Keratinocyte (primary cell): ENCODE measurements at regions not wholly inside any gene's neighbourhood (a gene's known extent, or its start where the extent isn't known, plus 50 kb on each side); places are given as distances from the start of the nearest gene placed in this dataset.

Source experiments
- DNase-seq: peaks from one replicate; pipeline ENCODE4 v3.0.0-alpha.2; 2011; ENCODE audit warnings: low read depth, missing footprints, low spot score
- FAIRE-seq: peaks from 2 replicates; lab custom pipeline; 2011; peaks lifted over from hg19 to GRCh38; lab: Jason Lieb, UNC
- H2AFZ ChIP-seq: 2 replicates; pipeline ENCODE4 v1.6.0; 2012; ENCODE audit warnings: low read length, control low read depth, inconsistent platforms; ENCODE audit not compliant: control insufficient read depth
- H3K27ac ChIP-seq: 2 replicates; pipeline ENCODE4 v1.5.1; 2011; ENCODE audit warnings: low read length; ENCODE audit not compliant: control insufficient read depth, insufficient read depth
- H3K27me3 ChIP-seq: 3 replicates; pipeline ENCODE4 v1.6.0; 2011; ENCODE audit warnings: low read length; ENCODE audit not compliant: control insufficient read depth, insufficient read depth; ENCODE audit errors: extremely low read depth
- H3K36me3 ChIP-seq, 2 experiments: 2 replicates in 1 of 2; 3 replicates in 1 of 2; pipeline ENCODE4 v1.5.1; 2011; ENCODE audit warnings: low read length in 2 of 2, mild to moderate bottlenecking in 1 of 2; ENCODE audit not compliant: control insufficient read depth in 2 of 2, insufficient read depth in 2 of 2; ENCODE audit errors: extremely low read depth in 1 of 2
- H3K4me1 ChIP-seq: 3 replicates; pipeline ENCODE4 v1.5.1; 2011; ENCODE audit warnings: low read length; ENCODE audit not compliant: control insufficient read depth, insufficient read depth; ENCODE audit errors: extremely low read depth
- H3K4me2 ChIP-seq: 3 replicates; pipeline ENCODE4 v1.6.0; 2011; ENCODE audit warnings: low read depth, low read length; ENCODE audit not compliant: control insufficient read depth, insufficient read depth; ENCODE audit errors: extremely low read depth
- H3K4me3 ChIP-seq, 3 experiments: fragments of 200-600 bp in 1 of 3; sonication (generic) in 1 of 3; 2 replicates in 2 of 3; 3 replicates in 1 of 3; pipeline ENCODE4 v1.5.1; 2011 to 2016; ENCODE audit warnings: low read length in 3 of 3, mild to moderate bottlenecking in 3 of 3, control low read depth in 2 of 3, inconsistent platforms in 1 of 3, low read depth in 1 of 3, mixed read lengths in 1 of 3, mixed run types in 1 of 3, moderate library complexity in 1 of 3; ENCODE audit not compliant: control insufficient read depth in 2 of 3, insufficient read depth in 2 of 3; ENCODE audit errors: extremely low read depth in 1 of 3
- H3K79me2 ChIP-seq: 2 replicates; pipeline ENCODE4 v1.6.0; 2012; ENCODE audit warnings: low read length; ENCODE audit not compliant: control insufficient read depth, insufficient read depth
- H3K9ac ChIP-seq: 3 replicates; pipeline ENCODE4 v1.6.0; 2011; ENCODE audit warnings: low read length; ENCODE audit not compliant: control insufficient read depth, insufficient read depth; ENCODE audit errors: extremely low read depth
- H3K9me1 ChIP-seq: 3 replicates; pipeline ENCODE4 v1.6.0; 2011; ENCODE audit warnings: low read length; ENCODE audit not compliant: control insufficient read depth, insufficient read depth; ENCODE audit errors: extremely low read depth
- H3K9me3 ChIP-seq: 2 replicates; pipeline ENCODE4 v1.5.1; 2012; ENCODE audit warnings: low read depth, low read length; ENCODE audit not compliant: control insufficient read depth
- H4K20me1 ChIP-seq: 3 replicates; pipeline ENCODE4 v1.6.0; 2011; ENCODE audit warnings: low read length; ENCODE audit not compliant: control insufficient read depth, insufficient read depth; ENCODE audit errors: extremely low read depth
- EZH2 ChIP-seq: IDR thresholded peaks from one replicate; pipeline ENCODE4 v1.6.1; 2012; ENCODE audit warnings: inconsistent platforms, mild to moderate bottlenecking, low read length, moderate library complexity
- dilution Hi-C: fragments of 300-500 bp; cut with MboI; formaldehyde crosslinking; loops from one replicate; pipeline ENCODE4 v1.7.0; 2020; ENCODE audit warnings: low sequenced_read_pairs; ENCODE audit not compliant: extremely low pct_ligation_motif_present
- TF ChIP-seq, protein P1 (sequence below), 3 experiments: IDR thresholded peaks in 1 of 3; conservative IDR thresholded peaks in 1 of 3; optimal IDR thresholded peaks in 1 of 3; 2 replicates in 2 of 3; 3 replicates in 1 of 3; pipeline versions ENCODE3 to v1.5.1; 2011; ENCODE audit warnings: low read length in 3 of 3, mild to moderate bottlenecking in 3 of 3, moderate library complexity in 2 of 3, control low read depth in 1 of 3, inconsistent platforms in 1 of 3; ENCODE audit not compliant: insufficient read depth in 2 of 3; ENCODE audit errors: extremely low read depth in 1 of 3

DNA sequence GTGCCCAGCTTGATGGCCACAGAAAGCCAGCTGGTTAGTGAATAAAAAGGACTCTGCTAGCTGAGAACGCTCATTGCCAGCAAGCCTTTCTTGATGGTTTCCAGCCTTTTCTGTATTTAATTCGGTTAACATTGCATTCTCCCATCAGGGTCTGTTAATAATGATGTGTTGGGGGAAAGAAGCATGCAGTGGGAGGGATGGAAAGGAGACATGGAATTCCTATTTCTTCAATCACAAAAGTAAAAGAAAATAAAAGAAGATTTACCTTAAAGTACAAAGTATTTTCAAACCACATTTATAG lies 141.9 kb upstream of the RBBP8 start:
- FAIRE-seq: no peak
- no peak for DNase-seq
- TF ChIP-seq, protein P1, sequence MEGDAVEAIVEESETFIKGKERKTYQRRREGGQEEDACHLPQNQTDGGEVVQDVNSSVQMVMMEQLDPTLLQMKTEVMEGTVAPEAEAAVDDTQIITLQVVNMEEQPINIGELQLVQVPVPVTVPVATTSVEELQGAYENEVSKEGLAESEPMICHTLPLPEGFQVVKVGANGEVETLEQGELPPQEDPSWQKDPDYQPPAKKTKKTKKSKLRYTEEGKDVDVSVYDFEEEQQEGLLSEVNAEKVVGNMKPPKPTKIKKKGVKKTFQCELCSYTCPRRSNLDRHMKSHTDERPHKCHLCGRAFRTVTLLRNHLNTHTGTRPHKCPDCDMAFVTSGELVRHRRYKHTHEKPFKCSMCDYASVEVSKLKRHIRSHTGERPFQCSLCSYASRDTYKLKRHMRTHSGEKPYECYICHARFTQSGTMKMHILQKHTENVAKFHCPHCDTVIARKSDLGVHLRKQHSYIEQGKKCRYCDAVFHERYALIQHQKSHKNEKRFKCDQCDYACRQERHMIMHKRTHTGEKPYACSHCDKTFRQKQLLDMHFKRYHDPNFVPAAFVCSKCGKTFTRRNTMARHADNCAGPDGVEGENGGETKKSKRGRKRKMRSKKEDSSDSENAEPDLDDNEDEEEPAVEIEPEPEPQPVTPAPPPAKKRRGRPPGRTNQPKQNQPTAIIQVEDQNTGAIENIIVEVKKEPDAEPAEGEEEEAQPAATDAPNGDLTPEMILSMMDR (optimal IDR thresholded peaks at IDR 0.05 in 1 of 3, IDR thresholded peaks at IDR 0.05 in 1 of 3, conservative IDR thresholded peaks at IDR 0.05 in 1 of 3; ENCODE audit: extremely low read depth in 1 of 3, insufficient read depth in 2 of 3, low read length in 3 of 3): no peak
- TF ChIP-seq EZH2: no peak
- Histone ChIP-seq H3K4me3 (no peak overlapping the region), H3K9me1 (no peaks in the 10 kb centered on the region), H3K4me1 (peaks cover 10% of the 10 kb centered on the region), H3K27ac (no peak overlapping the region), H3K79me2 (no peaks in the 10 kb centered on the region), H2AFZ (no peak overlapping the region), H3K9me3 (no peaks in the 10 kb centered on the region), H3K9ac (no peak overlapping the region), H3K27me3 (peaks cover 3% of the 10 kb centered on the region), H3K36me3 (no peaks in the 10 kb centered on the region), H4K20me1 (no peaks in the 10 kb centered on the region), H3K4me2 (no peak overlapping the region)
- dilution Hi-C loops: no loop called here

DNA sequence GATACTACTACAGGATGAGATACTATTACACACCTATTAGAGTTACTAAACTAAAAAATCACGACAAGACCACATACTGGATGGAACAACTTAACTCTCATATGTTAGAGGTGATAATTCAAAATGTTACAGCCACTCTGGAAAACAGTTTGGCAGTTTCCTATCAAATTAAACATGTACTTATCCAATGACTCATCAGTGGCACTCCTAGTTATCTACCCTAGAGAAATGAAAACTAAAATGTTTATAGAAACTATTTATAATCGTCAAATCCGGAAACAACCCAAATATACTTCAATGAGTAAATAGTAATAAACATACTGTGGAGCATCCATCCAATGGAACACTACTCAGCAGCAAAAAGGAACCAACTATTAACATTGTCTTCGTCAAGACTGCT lies 137.0 kb upstream of the RBBP8 start:
- H3K4me2 ChIP-seq: no peak overlapping the region
- peak; percentile 56 for FAIRE-seq

More for the DNA sequence above, 137.0 kb upstream of the RBBP8 start:
- peaks cover 10% of the 10 kb centered on the region for H3K4me1 ChIP-seq
- H3K27ac ChIP-seq: no peak overlapping the region
- no peaks in the 10 kb centered on the region for H3K79me2 ChIP-seq
- no peak overlapping the region for H3K9ac ChIP-seq
- dilution Hi-C loops: no loop called here
- no peaks in the 10 kb centered on the region for H3K9me3 ChIP-seq
- H4K20me1 ChIP-seq: no peaks in the 10 kb centered on the region
- H3K27me3 ChIP-seq: no peaks in the 10 kb centered on the region
- H3K4me3 ChIP-seq: no peak overlapping the region
- no peaks in the 10 kb centered on the region for H3K9me1 ChIP-seq
- no peaks in the 10 kb centered on the region for H3K36me3 ChIP-seq
- no peak overlapping the region for H2AFZ ChIP-seq
- DNase-seq: no peak
- TF ChIP-seq EZH2: no peak
- TF ChIP-seq, protein P1 (optimal IDR thresholded peaks at IDR 0.05 in 1 of 3, IDR thresholded peaks at IDR 0.05 in 1 of 3, conservative IDR thresholded peaks at IDR 0.05 in 1 of 3; ENCODE audit: extremely low read depth in 1 of 3, insufficient read depth in 2 of 3, low read length in 3 of 3): no peak
